RWPE1 (cell line): ENCODE measurements at regions not wholly inside any gene's neighbourhood (a gene's known extent, or its start where the extent isn't known, plus 50 kb on each side); places are given as distances from the start of the nearest gene placed in this dataset.

ENCODE experiments used
- CTCF ChIA-PET: fragments of 350-600 bp; sonication (Branson Sonifier 250); formaldehyde crosslinking; extraction: SDS; loops from one replicate; lab custom pipeline; 2021; lab: Yijun Ruan, JAX
- POLR2A ChIA-PET: fragments of 400-600 bp; formaldehyde crosslinking; extraction: SDS; loops from one replicate; lab custom pipeline; 2020; ENCODE audit warnings: antibody characterized with exemption; ENCODE audit not compliant: low non-redundant PET; lab: Yijun Ruan, JAX
- DNase-seq: peaks from one replicate; pipeline ENCODE4 v3.0.0; 2012; ENCODE audit warnings: low spot score
- H3K27ac ChIP-seq: fragments of 450-650 bp; 2 replicates; pipeline ENCODE4 v1.5.1; 2017
- CTCF ChIP-seq: fragments of 450-650 bp; conservative IDR thresholded peaks from 2 replicates; pipeline ENCODE4 v1.5.1; 2017; ENCODE audit warnings: low read depth, mild to moderate bottlenecking

DNA sequence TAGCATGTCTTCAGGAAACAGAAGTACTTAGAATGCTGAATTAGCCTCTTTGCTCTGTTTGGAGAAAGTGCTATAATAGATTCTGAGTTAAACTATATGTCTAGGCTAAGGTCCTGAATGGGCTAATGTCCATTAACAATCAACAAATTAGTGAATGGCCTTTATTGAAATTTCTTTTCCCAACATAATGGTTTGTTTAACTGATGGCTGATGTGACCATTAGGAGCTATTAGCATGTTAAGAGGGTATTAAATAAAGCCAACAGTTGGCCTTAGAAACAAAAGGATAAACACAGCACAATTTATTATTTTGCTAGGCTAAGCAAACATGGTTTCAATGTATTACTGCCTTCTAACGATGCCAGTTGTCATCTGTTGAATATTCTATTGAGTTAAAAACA is 234.3 kb upstream of the HS3ST5 start:
- H3K27ac ChIP-seq, result no peak overlapping the region
- ChIA-PET POLR2A (no interaction called here), CTCF (interaction anchor here (0.7 kb wide), 2 partner anchors 25 to 718 kb away, joined by 3 read pairs; no protein-coding TSS in a partner anchor)
- no peak for DNase-seq
- TF ChIP-seq CTCF, result no peak

GRCh38 chr6:114576330-114576729 is 233.5 kb upstream of the HS3ST5 start:
- CTCF ChIA-PET, result interaction anchor here (0.7 kb wide), 1 partner anchor 177 kb away, joined by 3 read pairs; no protein-coding TSS in a partner anchor
- TF ChIP-seq CTCF, result no peak
- DNase-seq, result no peak
- no peak overlapping the region for H3K27ac ChIP-seq
- POLR2A ChIA-PET, result no interaction called here

GRCh38 chr6:114569669-114570068 is 226.8 kb upstream of the HS3ST5 start:
- ChIA-PET POLR2A (no interaction called here), CTCF (no interaction called here)
- no peak overlapping the region for H3K27ac ChIP-seq
- TF ChIP-seq CTCF, result no peak
- DNase-seq, result no peak

DNA sequence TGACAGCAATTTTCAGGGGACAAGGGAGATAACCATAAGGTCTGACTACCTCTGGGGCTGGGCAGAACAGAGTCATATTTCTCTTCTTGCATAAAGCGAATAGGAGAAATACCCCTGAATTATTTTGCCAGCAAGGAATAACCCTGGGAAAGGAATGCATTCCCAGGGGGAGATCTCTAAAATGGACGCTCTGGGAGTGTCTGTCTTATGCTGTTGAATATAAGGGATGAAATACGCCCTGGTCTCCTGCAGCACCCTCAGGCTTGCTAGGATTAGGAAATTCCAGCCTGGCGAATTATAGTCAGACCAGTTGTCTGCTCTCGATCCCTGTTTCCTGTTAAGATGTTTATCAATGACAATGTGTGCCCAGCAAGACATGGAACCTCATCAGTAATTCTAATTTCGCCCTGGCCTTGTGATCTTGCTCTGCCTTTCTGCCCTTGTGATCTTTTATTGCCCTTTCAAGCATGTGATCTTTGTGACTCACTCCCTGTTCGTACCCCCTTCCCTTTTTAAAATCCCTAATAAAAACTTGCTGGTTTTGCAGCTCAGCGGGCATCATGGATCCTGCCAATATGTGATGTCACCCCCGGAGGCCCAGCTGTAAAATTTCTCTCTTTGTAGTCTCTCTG is 221.6 kb upstream of the HS3ST5 start:
- H3K27ac ChIP-seq, result no peak overlapping the region
- ChIA-PET CTCF (no interaction called here), POLR2A (no interaction called here)
- no peak for DNase-seq
- no peak for TF ChIP-seq CTCF

- H3K27ac ChIP-seq, result no peak overlapping the region
- ChIA-PET CTCF (no interaction called here), POLR2A (no interaction called here)
- DNase-seq, result no peak
- TF ChIP-seq CTCF, result no peak
Measured at GRCh38 chr6:114559419-114559818, 216.6 kb upstream of the HS3ST5 start.

GRCh38 chr6:114558153-114558552 is 215.3 kb upstream of the HS3ST5 start:
- DNase-seq, result no peak
- POLR2A ChIA-PET, result no interaction called here
- no peak for TF ChIP-seq CTCF
- CTCF ChIA-PET, result no interaction called here
- no peak overlapping the region for H3K27ac ChIP-seq
